ENCODE measurements at regions not wholly inside any gene's neighbourhood (a gene's known extent, or its start where the extent isn't known, plus 50 kb on each side); places are given as distances from the start of the nearest gene placed in this dataset.

DNA sequence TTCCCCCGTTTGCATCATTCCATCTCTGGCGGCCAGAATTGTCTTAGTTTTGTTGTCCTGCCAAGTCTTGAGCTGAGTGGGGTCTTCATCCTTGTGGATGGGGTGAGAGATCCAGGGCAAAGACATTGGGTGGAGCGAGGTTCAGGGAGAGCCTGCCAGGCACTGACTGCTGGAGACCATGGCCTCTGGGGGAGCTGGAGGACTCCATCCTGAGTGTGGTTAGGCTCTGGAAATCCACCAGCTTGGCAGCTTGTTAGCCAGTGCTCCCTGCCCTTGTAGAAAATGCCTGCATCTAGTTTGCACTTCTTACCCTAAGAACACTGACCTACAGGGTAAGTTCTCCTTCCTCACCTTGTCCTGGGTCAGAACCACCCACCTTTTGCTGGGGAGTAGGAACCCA, 97.2 kb upstream of the ZNF536 start:
- Histone ChIP-seq H3K4me3 (ENCODE audit: low read depth in 2 of 2, low read length in 1 of 2) (no peak overlapping the region), H4K20me1 (ENCODE audit: insufficient read depth) (no peaks in the 10 kb centered on the region), H3K9me2 (no peaks in the 10 kb centered on the region), H3K9ac (no peak overlapping the region), H3F3A (replicated peaks; ENCODE audit: insufficient read depth) (no peaks in the 10 kb centered on the region), H3K4me1 (ENCODE audit: control insufficient read depth in 1 of 2, insufficient read depth in 2 of 2, low read depth in 1 of 2, low read length in 1 of 2) (no peaks in the 10 kb centered on the region; a peak in 1 of 4 replicates), H3K27me3 (ENCODE audit: insufficient read depth) (no peaks in the 10 kb centered on the region), H3K27ac (ENCODE audit: low read depth in 2 of 2, low read length in 1 of 2) (no peak overlapping the region), H3K36me3 (replicated peaks in 1 of 2; ENCODE audit: control insufficient read depth in 1 of 2, insufficient read depth in 2 of 2, low read length in 1 of 2) (no peaks in the 10 kb centered on the region), H3K9me3 (peaks cover 8% of the 10 kb centered on the region; the same call in 1 of the 2 replicates), H3K4me2 (no peak overlapping the region), H2AFZ (ENCODE audit: low read depth) (no peak overlapping the region), H3K79me2 (ENCODE audit: insufficient read depth) (no peaks in the 10 kb centered on the region)
- ChIA-PET CTCF (no interaction called here), POLR2A (no interaction called here)
- TF ChIP-seq RFX5 (IDR thresholded peaks at IDR 0.05; ENCODE audit: low read length): no peak
- no peak for TF ChIP-seq MEF2A (IDR thresholded peaks at IDR 0.05; ENCODE audit: borderline replicate concordance, low read depth)
- no peak for TF ChIP-seq TEAD4 (IDR thresholded peaks at IDR 0.05; ENCODE audit: borderline replicate concordance, insufficient read depth)
- TF ChIP-seq, protein P1, sequence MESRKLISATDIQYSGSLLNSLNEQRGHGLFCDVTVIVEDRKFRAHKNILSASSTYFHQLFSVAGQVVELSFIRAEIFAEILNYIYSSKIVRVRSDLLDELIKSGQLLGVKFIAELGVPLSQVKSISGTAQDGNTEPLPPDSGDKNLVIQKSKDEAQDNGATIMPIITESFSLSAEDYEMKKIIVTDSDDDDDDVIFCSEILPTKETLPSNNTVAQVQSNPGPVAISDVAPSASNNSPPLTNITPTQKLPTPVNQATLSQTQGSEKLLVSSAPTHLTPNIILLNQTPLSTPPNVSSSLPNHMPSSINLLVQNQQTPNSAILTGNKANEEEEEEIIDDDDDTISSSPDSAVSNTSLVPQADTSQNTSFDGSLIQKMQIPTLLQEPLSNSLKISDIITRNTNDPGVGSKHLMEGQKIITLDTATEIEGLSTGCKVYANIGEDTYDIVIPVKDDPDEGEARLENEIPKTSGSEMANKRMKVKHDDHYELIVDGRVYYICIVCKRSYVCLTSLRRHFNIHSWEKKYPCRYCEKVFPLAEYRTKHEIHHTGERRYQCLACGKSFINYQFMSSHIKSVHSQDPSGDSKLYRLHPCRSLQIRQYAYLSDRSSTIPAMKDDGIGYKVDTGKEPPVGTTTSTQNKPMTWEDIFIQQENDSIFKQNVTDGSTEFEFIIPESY (IDR thresholded peaks at IDR 0.05; ENCODE audit: borderline replicate concordance, low read depth): no peak
- TF ChIP-seq, protein P2, sequence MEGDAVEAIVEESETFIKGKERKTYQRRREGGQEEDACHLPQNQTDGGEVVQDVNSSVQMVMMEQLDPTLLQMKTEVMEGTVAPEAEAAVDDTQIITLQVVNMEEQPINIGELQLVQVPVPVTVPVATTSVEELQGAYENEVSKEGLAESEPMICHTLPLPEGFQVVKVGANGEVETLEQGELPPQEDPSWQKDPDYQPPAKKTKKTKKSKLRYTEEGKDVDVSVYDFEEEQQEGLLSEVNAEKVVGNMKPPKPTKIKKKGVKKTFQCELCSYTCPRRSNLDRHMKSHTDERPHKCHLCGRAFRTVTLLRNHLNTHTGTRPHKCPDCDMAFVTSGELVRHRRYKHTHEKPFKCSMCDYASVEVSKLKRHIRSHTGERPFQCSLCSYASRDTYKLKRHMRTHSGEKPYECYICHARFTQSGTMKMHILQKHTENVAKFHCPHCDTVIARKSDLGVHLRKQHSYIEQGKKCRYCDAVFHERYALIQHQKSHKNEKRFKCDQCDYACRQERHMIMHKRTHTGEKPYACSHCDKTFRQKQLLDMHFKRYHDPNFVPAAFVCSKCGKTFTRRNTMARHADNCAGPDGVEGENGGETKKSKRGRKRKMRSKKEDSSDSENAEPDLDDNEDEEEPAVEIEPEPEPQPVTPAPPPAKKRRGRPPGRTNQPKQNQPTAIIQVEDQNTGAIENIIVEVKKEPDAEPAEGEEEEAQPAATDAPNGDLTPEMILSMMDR (IDR thresholded peaks at IDR 0.05): no peak
- TF ChIP-seq NFIC (IDR thresholded peaks at IDR 0.05; ENCODE audit: borderline replicate concordance): no peak
- TF ChIP-seq EP300 (IDR thresholded peaks at IDR 0.05; ENCODE audit: borderline replicate concordance in 1 of 2, low read depth in 1 of 2, low read length in 1 of 2): no peak
- TF ChIP-seq SMC3 (IDR thresholded peaks at IDR 0.05; ENCODE audit: low read depth, low read length): no peak
- WGBS (ENCODE audit: low lambda C conversion rate): 27% methylated on average over 3 of the region's 3 CpGs
- no peak for DNase-seq

DNA sequence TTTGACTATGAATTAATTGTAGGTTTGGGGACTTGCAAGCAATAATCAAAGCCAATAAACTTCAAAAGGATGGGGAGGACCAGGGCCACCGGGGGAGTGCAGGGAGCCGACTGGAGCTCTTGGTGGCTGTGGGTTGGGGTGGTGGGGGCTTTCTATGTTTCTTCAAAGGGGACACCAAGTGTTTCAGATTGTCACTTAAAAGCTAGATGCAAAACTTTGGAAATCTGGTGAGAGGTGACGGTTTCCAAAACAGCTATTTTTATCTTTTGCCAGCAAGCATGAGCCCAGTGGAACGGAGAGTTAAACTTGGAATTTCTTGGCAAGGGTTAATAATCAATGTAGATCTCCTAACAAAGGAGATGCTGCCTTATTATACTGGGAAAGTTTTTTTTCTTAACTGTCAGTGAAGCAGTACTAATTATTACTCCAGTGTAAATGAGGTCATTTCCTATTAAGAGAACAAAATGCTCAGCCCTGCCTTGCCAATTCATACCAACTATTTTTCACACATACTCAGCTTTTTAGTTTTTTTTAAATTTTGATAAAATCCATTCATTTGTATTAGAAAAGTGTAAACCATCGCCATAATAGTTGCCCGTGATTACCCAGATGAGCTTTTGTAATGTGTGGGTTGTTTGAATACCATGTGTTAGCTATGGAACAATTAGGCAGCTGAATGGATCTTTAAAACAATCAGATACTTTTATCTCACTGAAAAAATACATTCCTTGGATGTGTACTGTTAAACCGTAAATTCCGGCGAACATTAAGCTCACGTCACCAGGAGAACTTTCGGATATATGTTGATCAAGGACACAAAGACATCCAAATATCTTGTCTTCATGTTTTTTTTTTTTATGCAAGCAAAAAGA, 95.9 kb upstream of the ZNF536 start:
- POLR2A ChIA-PET: interaction anchor here (1.0 kb wide), 1 partner anchor 12 kb away, joined by 4 read pairs; no protein-coding TSS in a partner anchor

More for the DNA sequence above, 95.9 kb upstream of the ZNF536 start:
- Histone ChIP-seq H3K9me3 (peaks cover 8% of the 10 kb centered on the region; the same call in 1 of the 2 replicates), H3K79me2 (ENCODE audit: insufficient read depth) (no peaks in the 10 kb centered on the region), H3K4me3 (ENCODE audit: low read depth in 2 of 2, low read length in 1 of 2) (no peak overlapping the region), H3K9ac (no peak overlapping the region), H2AFZ (ENCODE audit: low read depth) (no peak overlapping the region), H4K20me1 (ENCODE audit: insufficient read depth) (no peaks in the 10 kb centered on the region), H3K4me1 (ENCODE audit: control insufficient read depth in 1 of 2, insufficient read depth in 2 of 2, low read depth in 1 of 2, low read length in 1 of 2) (peaks cover 0 to 3% of the 10 kb centered on the region in 2 experiments; a peak in 1 of 4 replicates), H3K27me3 (ENCODE audit: insufficient read depth) (no peaks in the 10 kb centered on the region), H3F3A (replicated peaks; ENCODE audit: insufficient read depth) (no peaks in the 10 kb centered on the region), H3K27ac (ENCODE audit: low read depth in 2 of 2, low read length in 1 of 2) (no peak overlapping the region), H3K4me2 (no peak overlapping the region), H3K9me2 (no peaks in the 10 kb centered on the region), H3K36me3 (replicated peaks in 1 of 2; ENCODE audit: control insufficient read depth in 1 of 2, insufficient read depth in 2 of 2, low read length in 1 of 2) (no peaks in the 10 kb centered on the region)
- CTCF ChIA-PET: no interaction called here
- no peak for TF ChIP-seq MEF2A (IDR thresholded peaks at IDR 0.05; ENCODE audit: borderline replicate concordance, low read depth)
- TF ChIP-seq CHD2 (IDR thresholded peaks at IDR 0.05; ENCODE audit: low read length, partially characterized antibody): no peak
- TF ChIP-seq SIN3A (IDR thresholded peaks at IDR 0.05; ENCODE audit: borderline replicate concordance, low read depth, low read length): no peak
- no peak for DNase-seq
- WGBS (ENCODE audit: low lambda C conversion rate): 47% methylated on average over 11 of the region's 11 CpGs

Data from SK-N-SH (cell line).